ENCODE measurements at regions not wholly inside any gene's neighbourhood (a gene's known extent, or its start where the extent isn't known, plus 50 kb on each side); places are given as distances from the start of the nearest gene placed in this dataset.

DNA sequence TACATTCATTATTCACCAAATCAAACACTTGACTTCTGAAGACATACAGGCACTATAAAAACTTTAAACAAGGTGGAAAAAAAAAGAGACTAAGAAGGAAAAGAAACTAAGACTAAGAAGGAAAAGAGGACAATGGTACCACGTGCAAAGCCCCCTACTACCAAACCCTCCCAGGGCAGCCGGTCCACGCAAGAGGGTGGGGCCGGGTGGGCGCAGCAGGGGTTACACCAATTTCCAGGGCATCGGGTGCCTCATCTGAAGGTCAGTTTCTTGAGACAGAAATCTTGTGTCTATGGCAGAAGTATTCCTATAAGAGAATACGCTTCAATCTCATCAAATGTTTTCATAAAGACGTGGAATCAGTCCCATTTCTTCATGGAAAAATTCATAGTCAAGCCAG is 131.5 kb downstream of the NUFIP1 start:
- 90% methylated on average over 6 of the region's 8 CpGs; no CpG with 5 or more reads in 1 of the 2 experiments for WGBS, 2 experiments (ENCODE audit: extremely low coverage in 1 of 2, insufficient coverage in 1 of 2, insufficient read length in 1 of 2, insufficient replicate concordance in 2 of 2, low coverage in 1 of 2, low lambda C conversion rate in 2 of 2, missing lambda C conversion rate in 1 of 2)
- Histone ChIP-seq H3K56ac (replicated peaks; ENCODE audit: insufficient read length, low read depth, low read length) (no peak overlapping the region), H2AK5ac (ENCODE audit: low read depth, low read length) (no peak overlapping the region), H3K27ac (ENCODE audit: low read depth, low read length) (no peak overlapping the region), H2BK20ac (ENCODE audit: low read length) (no peak overlapping the region), H3K4me2 (ENCODE audit: insufficient read depth in 1 of 2, low read depth in 2 of 2, low read length in 2 of 2) (no peak overlapping the region), H2AFZ (ENCODE audit: low read length) (no peak overlapping the region), H3K4me3 (ENCODE audit: extremely low read depth in 1 of 4, insufficient read depth in 2 of 4, low read depth in 3 of 4, low read length in 4 of 4) (no peak overlapping the region), H3K79me2 (ENCODE audit: control insufficient read depth in 1 of 2, insufficient read depth in 2 of 2, low read length in 2 of 2) (no peaks in the 10 kb centered on the region), H3K27me3 (replicated peaks in 1 of 4; ENCODE audit: control insufficient read depth in 3 of 4, extremely low read depth in 1 of 4, insufficient read depth in 3 of 4, low read length in 3 of 4) (no peaks in the 10 kb centered on the region), H3K4ac (replicated peaks; ENCODE audit: insufficient read length, low read depth, low read length) (no peak overlapping the region), H2BK5ac (ENCODE audit: low read depth, low read length) (no peak overlapping the region), H3K9me3 (ENCODE audit: insufficient read depth in 2 of 2, low read depth in 1 of 2, low read length in 1 of 2) (no peaks in the 10 kb centered on the region), H4K91ac (replicated peaks; ENCODE audit: insufficient read length, low read length) (no peak overlapping the region), H3K23ac (ENCODE audit: insufficient read length) (no peak overlapping the region), H2BK120ac (replicated peaks; ENCODE audit: low read depth, low read length) (no peak overlapping the region), H2BK15ac (ENCODE audit: low read length) (no peak overlapping the region), H3K4me1 (replicated peaks in 1 of 4; ENCODE audit: control insufficient read depth in 3 of 4, insufficient read depth in 4 of 4, low read length in 3 of 4) (peaks cover 0 to 2% (median 1%) of the 10 kb centered on the region in 4 experiments; a peak in 3 of 7 replicates), H4K20me1 (replicated peaks in 1 of 2; ENCODE audit: control insufficient read depth in 1 of 2, insufficient read depth in 2 of 2, low read length in 2 of 2) (no peaks in the 10 kb centered on the region), H3K9ac (replicated peaks in 1 of 4; ENCODE audit: extremely low read depth in 1 of 4, low read depth in 3 of 4, low read length in 3 of 4) (no peak overlapping the region), H3K36me3 (ENCODE audit: control insufficient read depth in 2 of 4, insufficient read depth in 4 of 4, low read length in 3 of 4) (no peaks in the 10 kb centered on the region), H3K79me1 (ENCODE audit: low read depth, low read length) (no peaks in the 10 kb centered on the region), H3K23me2 (ENCODE audit: low read depth, low read length) (no peaks in the 10 kb centered on the region), H4K8ac (ENCODE audit: extremely low read depth, insufficient read depth, low read length) (no peak overlapping the region), H3K14ac (ENCODE audit: insufficient read length) (no peak overlapping the region), H2BK12ac (ENCODE audit: low read depth, low read length) (no peak overlapping the region), H3K18ac (ENCODE audit: extremely low read depth, low read length) (no peak overlapping the region), H4K5ac (ENCODE audit: insufficient read length, low read depth, low read length) (no peak overlapping the region)
- FAIRE-seq: no peak
- TF ChIP-seq BACH1 (IDR thresholded peaks at IDR 0.05; ENCODE audit: low read length) (no peak), SIRT6 (IDR thresholded peaks at IDR 0.05; ENCODE audit: low read length) (no peak), CEBPB (IDR thresholded peaks at IDR 0.05; ENCODE audit: low read depth, low read length) (no peak), GABPA (IDR thresholded peaks at IDR 0.05; ENCODE audit: borderline replicate concordance, insufficient read depth, low read length) (no peak), RAD21 (IDR thresholded peaks at IDR 0.05 in 1 of 2, conservative IDR thresholded peaks at IDR 0.05 in 1 of 2; ENCODE audit: low read depth in 2 of 2, low read length in 2 of 2) (no peak), USF2 (IDR thresholded peaks at IDR 0.05; ENCODE audit: low read length) (no peak), SP2 (IDR thresholded peaks at IDR 0.05; ENCODE audit: low read length) (no peak), CTBP2 (IDR thresholded peaks at IDR 0.05; ENCODE audit: borderline replicate concordance, insufficient read depth, insufficient read length, low read length) (no peak), JUND (IDR thresholded peaks at IDR 0.05; ENCODE audit: low read length) (no peak)
- ChIA-PET POLR2A (ENCODE audit: partially characterized antibody) (no interaction called here), CTCF (ENCODE audit: partially characterized antibody) (no interaction called here)
- DNase-seq (ENCODE audit: low read depth in 1 of 2, low spot score in 2 of 2): no peak
